OCI-LY1 (cell line): ENCODE measurements at regions not wholly inside any gene's neighbourhood (a gene's known extent, or its start where the extent isn't known, plus 50 kb on each side); places are given as distances from the start of the nearest gene placed in this dataset.

Experiments used
- CTCF ChIP-seq: fragments of 200-600 bp; sonication (generic), shearing (Covaris generic); IDR thresholded peaks from 2 replicates; pipeline ENCODE4 v1.5.1; 2017; ENCODE audit warnings: mild to moderate bottlenecking, antibody characterized with exemption, low read length, moderate library complexity, mixed read lengths
- EZH2 ChIP-seq: fragments of 200-600 bp; sonication (generic), shearing (Covaris generic); IDR thresholded peaks from 2 replicates; pipeline ENCODE4 v1.8.0; 2017; ENCODE audit warnings: borderline replicate concordance, mixed run types, mild to moderate bottlenecking, antibody characterized with exemption, low read length, moderate library complexity, mixed read lengths

DNA sequence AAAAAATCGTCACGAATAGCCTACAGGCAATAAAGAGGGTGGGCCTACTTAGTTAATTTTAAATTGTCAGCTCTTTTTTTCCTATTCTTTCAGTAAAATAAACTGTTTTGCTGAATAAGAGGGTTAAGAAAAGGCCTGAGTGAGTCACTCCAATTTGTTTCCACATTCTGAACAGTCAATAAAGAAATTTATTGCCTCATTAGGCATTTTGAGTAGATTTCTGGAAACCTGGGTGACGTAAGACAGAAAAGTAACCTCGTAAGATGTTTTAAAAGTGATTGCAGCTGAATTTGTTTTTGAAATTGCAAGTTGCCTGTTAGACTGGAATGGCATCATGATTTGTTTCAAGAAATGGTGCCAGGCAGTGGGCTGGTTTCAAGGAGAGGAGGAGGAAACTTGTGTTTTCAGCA lies 439.3 kb downstream of the USP25 start:
- no peak for TF ChIP-seq CTCF
- TF ChIP-seq EZH2: no peak
